NCI-H524 (cell line): ENCODE measurements at regions not wholly inside any gene's neighbourhood (a gene's known extent, or its start where the extent isn't known, plus 50 kb on each side); places are given as distances from the start of the nearest gene placed in this dataset.

Source experiments
- DNase-seq, 2 experiments: peaks; one replicate each; lab custom pipeline; 2025; lab: John Stamatoyannopoulos, UW

GRCh38 chr16:85326113-85326793 is 214.0 kb upstream of the CIBAR2 start:
- no peak for DNase-seq

GRCh38 chr16:85326794-85327181 is 214.5 kb upstream of the CIBAR2 start:
- DNase-seq: no peak

- peak; percentile 76 to 78 for DNase-seq
Observed at GRCh38 chr16:85327731-85328675, 215.7 kb upstream of the CIBAR2 start.

GRCh38 chr16:85328676-85329058 is 216.4 kb upstream of the CIBAR2 start:
- peak; percentile 65 to 70 for DNase-seq

- DNase-seq: peak; percentile 95 to 97
Observed at GRCh38 chr16:85329059-85329812, 217.0 kb upstream of the CIBAR2 start.

- DNase-seq: peak; percentile 79 to 86
Observed at GRCh38 chr16:85330006-85330693, 217.9 kb upstream of the CIBAR2 start.

- DNase-seq: peak; percentile 87 to 97
Observed at GRCh38 chr16:85330694-85331188, 218.5 kb upstream of the CIBAR2 start.

GRCh38 chr16:85331688-85332087 is 219.4 kb upstream of the CIBAR2 start:
- no peak for DNase-seq

GRCh38 chr16:85332175-85332574 is 219.9 kb upstream of the CIBAR2 start:
- no peak for DNase-seq

- DNase-seq: no peak
Observed at GRCh38 chr16:85333337-85333736, 221.1 kb upstream of the CIBAR2 start.

GRCh38 chr16:85333744-85334640 is 221.7 kb upstream of the CIBAR2 start:
- no peak for DNase-seq

- DNase-seq: no peak
Observed at GRCh38 chr16:85334718-85335583, 222.7 kb upstream of the CIBAR2 start.

GRCh38 chr16:85335584-85336491 is 223.6 kb upstream of the CIBAR2 start:
- peak in 1 of 2 experiments; percentile 48 for DNase-seq

GRCh38 chr16:85337910-85338637 is 225.8 kb upstream of the CIBAR2 start:
- DNase-seq: no peak

- DNase-seq: no peak
Observed at GRCh38 chr16:85338638-85338982, 226.3 kb upstream of the CIBAR2 start.

GRCh38 chr16:85338989-85339685 is 226.9 kb upstream of the CIBAR2 start:
- no peak for DNase-seq

GRCh38 chr16:85341972-85342695 is 229.9 kb upstream of the CIBAR2 start:
- DNase-seq: no peak
